G401.6 (cell line): ENCODE measurements at regions not wholly inside any gene's neighbourhood (a gene's known extent, or its start where the extent isn't known, plus 50 kb on each side); places are given as distances from the start of the nearest gene placed in this dataset.

Experiments
- FAIRE-seq: peaks from 2 replicates; lab custom pipeline; 2012; peaks lifted over from hg19 to GRCh38; lab: Jason Lieb, UNC

DNA sequence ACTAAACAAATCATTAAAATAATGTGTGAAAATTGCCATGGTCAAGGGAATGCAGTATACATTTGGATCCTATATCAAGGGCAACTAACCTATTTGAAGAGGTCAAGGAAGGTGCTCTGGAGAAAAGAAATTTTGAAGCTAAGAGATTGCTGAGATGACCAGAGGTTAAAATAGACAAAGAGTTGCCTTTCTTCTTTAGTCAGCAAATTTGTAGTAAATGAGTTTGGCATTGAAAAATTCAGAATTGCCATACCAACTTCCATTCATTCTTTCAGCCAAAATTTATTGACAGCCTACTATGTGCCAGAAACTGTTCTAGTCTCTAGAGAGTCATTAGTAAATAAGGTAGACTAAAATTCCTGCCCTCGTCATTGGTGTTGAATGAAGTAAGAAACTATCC is 396.2 kb downstream of the BCL11A start:
- FAIRE-seq: no peak

DNA sequence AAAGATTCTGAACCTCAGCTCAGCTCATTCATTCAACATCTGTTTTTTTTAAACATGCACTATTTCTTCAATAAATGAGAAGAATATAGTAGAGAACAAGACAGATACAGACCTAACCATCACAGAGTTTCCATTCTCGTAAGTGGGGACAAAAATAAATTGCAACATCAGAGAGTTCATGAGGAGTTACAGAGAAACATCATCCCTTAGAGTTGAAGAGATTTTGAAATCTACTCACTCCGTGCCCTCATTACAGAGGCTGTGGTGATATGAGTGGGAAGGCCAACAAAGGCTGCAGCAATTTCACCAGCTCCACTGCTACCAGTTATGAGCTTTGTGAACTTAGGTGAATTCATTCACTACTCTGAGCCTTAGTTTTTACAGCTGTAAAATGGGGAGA is 399.3 kb downstream of the BCL11A start:
- no peak for FAIRE-seq

DNA sequence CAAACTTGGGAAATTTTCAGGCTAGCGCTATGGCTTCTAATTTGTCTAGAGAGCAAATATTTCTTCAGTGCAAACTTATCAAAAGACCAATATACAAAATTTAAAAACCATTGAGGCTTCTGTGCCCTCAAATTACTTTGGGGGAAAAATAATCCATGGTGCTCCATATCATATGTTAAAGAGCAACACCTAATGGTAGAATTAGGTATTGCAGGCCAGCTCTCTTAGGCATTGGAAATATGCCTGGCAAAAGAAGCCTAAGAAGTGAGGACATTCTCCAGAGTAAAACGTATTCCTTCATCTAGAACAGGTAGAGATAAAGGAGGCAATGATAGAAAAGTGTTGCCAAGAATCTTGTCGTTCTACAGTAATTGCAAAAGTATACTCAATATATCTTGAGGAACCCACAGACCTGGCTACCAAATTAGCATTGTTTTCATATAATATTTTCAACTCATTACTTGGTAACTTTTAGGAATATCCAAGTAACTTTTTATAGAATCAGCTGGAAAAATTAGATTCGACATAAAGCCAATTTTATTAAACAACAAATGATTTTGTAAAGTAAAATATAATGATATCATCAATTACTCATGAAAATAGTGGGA is 401.1 kb downstream of the BCL11A start:
- FAIRE-seq: no peak

DNA sequence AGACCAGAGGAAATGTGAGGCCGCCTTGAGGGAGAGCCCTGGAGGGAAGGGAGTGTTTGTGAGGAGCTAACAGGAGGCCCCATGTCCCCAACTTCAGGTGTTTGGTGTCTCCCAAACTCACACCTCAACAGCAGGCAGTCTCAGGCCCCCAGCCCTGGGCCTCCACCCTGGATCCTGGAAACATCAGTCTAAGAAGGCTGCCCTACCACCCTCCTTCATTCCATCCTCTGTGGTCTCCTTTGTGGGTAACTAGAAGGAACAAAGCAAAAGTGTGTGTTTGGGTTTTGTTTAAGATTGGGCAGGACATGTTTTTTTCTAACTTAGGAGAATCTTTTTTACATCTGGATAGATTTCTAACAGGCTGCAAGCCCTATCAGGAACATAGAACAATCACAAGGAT is 404.3 kb downstream of the BCL11A start:
- no peak for FAIRE-seq

DNA sequence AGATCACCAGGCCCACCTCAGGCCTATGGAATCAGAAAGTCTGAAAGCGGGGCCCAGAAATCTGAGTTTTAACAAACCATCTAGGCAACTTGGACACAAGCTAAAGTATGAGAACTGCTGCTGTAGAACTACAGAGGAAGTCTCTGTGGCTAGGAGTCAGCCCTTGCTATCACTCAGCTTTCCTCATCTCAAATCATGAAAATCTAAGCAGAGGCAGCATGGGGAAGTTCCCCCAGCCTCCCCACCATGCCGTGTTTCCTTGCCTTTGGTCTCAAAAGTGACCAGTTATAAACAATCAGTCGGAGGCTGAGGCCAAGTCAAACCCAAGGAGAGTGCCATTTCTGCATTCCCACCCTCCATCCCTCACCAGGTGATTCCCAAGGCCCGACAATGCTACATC is 404.7 kb downstream of the BCL11A start:
- no peak for FAIRE-seq

DNA sequence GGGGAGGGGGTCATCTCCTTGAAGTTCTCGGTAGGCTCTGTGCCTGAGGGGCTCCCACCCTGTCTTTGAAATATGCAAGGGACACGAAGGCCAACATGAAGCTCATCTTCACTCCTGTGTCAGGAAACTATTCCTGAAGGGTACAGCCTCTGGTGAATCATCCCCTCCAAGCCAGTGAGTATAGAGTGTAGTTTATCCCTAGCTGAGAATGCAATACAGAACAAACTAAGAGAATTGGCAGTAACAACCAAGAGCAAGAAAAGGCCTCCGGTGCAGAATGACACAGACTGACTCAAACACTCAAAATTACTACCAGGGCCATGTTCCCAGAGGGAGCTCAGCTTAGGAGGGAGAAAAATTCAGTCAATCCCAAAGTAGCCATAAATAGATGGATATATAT is 413.3 kb downstream of the BCL11A start:
- no peak for FAIRE-seq

DNA sequence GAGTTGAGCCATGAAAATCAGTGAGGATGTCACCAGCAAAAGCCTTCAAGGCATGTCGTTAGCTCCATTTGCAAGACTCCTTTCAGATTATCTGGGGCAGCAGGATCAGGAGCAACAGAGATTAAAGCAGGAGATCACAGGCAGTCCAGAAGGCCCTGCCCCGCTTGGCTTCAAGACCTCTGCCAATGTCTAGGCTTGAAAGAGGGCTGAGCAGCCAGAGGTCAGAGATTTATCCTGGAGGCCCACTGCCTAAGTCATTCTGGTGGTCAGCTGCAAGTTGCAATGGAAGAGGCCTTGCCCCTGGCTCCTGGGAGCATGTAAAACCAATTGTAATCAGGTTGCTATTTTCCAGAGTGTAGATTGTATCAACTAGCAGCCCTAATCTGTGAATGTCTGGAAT is 416.5 kb downstream of the BCL11A start:
- no peak for FAIRE-seq

DNA sequence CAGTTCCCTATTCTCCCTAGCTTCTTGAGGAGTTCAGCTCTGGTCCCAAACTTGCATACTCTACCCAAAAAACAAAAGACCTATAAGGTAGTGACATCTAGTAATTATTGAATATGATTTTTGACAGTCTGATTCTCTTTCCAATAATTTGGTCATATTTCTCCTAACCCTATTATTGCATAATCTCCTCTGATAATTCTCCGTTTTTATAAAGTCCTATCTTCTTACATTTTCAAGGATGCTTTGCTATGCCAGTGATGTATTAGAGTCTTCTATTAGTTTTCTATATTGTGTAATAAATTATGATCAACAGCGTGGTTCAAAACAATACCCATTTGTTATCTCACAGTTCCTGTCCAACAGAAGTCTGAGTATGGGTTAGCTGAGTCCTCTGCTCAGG is 426.3 kb downstream of the BCL11A start:
- no peak for FAIRE-seq

DNA sequence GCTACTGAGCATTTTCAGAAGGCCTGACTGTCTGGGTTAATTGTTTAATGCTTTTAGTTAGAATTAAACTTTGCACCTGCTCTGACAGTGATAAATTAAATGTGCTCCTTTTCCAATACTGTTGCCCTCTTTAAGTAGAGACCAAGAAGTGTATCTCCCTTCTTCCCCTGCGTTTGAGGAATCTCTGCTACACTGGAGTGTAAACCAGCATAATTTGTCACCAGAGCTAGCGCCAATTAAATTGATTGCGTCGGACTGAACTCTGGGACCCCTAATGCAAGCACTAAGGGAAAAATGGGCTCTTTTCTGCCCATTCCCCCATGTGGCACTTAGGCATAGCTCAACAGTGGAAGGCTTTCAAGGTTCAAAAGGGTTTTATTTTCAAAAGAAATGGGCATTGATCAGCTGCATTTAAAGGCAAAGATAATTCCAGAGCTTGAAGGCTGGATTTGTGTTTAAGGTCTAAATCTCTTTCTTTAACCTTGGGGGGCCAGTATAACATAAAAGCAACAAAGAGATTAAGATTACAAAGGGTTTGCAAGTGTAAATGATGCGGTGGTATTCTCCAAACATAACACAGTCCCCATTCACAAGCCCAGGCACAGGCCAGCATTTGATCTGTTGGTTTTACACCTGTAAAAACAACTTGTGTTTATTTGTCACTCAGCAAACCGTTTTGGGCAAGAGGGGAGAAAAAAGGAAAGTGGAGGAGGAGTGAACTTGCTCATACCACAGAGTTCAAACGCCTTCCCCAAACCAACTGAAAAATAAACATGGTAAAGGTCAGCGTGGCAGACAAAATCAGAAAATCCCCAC is 427.6 kb downstream of the BCL11A start:
- FAIRE-seq: no peak

DNA sequence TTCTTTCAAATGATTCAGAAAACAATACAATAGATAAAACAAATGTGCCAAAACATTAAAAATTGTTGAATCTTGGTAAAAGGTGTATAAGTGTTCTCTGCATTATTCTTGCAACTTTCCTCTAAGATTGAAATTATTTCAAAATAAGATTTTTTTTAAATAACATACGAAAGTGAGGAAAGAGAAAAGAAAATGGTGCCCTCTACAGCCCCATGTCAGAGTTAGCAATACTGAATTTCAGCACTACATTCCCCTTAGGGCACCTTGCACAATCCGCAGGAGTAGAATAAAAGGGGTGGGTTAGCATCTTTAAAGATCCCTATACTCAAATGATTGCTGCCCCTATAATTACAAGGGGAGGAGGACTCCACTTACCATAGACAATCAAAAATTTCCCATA is 433.7 kb downstream of the BCL11A start:
- no peak for FAIRE-seq

DNA sequence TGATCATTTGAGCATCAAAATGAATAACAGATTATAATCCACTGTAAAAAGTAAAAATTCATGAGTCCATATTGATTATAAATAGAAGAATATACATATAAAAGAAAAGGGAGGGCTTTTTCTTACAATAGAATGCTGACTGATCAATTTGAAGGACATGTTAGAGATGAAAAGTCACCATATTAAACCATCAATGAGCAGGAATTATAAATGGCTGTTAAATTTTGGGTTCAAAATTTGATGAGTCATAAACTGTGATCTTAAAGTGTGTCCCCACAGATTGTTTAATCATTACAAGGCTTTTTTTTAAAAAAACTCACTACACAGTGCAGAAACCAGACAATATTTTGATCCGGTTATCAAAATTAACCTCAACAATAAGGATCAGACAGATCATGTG is 434.5 kb downstream of the BCL11A start:
- no peak for FAIRE-seq

DNA sequence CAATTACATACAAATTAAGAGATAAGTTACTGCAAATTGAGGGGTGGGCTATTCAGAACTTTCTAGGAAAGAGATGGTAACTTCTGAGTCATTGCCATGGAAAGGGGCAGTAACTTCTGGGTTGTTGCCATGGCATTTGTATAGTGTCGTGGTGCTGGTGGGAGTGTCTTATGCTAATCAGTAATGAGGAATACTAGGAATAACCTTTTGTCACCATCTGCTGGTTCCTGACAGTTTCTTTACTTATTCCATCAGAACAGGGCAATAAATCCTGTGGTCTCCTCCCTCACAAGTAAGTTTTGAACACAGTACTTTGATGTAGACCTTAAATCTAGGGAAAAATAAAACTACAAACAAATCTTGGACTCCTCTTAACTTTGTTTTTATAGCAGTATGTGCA is 435.4 kb downstream of the BCL11A start:
- FAIRE-seq: no peak

DNA sequence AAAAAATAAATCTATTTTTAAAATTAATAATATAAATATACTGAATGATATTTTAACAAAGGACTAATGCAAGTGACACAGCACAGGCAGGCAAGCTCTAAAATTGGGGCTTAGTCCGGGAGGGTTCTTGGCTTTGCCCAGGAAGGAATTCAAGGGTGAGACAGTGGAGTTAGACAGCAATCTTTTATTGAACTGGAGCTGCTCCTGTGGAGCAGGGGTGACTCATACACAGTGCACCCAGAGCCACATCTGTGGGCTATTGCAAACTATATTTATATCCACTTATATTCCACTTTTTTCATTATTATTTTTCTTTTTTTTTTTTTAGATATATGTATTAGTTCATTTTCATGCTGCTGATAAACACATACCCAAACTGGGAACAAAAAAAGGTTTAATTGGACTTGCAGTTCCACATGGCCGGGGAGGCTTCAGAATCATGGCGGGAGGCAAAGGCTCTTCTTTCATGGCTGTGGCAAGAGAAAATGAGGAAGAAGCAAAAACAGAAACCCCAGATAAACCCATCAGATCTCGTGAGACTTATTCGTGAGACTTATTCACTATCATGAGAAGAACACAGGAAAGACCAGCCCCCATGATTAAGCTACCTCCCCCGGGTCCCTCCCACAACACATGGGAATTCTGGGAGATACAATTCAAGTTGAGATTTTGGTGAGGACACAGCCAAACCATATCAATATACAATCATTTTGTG is 437.1 kb downstream of the BCL11A start:
- FAIRE-seq: no peak

DNA sequence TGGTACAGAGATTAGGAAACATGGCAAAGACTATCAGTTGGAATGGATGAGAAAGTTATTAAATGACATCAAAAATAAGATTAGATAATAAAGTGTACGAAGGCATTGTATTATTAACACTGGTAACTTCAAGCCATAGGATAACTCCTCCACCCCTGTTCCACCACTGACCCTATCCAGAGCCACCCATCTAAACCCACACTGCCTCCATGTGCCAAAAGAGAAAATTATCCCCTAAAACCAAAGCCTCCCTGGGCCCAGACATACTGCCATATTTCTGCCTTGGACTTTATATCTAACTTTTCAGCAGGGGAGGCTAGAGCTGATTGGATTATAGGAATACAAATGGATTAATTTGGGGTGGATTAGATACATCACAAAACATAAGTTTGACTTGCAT is 443.7 kb downstream of the BCL11A start:
- FAIRE-seq: no peak

DNA sequence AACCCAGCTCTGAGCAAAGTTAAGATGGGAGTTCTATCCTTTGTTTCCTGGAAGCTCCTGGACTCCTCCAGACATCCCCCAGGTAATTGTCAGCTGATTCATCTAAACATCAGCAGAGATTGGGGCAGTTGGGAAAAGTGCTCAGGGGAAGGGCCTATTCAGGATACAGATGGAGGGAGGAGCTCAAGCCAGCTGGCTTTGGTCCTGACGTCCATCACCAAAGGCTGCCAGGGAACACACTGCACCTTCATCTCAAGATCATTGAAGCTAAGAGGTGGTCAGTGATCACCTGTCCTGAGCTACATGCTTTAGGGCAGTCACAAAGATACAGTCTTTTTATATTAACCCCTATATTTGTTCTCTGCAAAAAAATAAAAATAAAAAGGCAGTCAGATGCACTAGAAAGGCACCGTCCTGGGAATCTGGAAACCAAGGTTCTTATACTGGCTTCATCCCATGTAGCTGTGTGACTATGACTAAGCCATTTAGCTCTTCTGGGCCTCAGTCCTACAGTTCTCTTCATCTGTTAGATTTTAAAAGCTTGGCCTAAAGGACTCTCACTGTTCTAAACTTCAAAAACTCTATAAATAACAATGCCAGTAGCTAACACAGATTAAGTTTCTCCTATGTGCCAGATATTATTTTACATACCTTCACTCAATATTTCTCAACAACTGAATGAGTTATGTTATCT is 446.5 kb downstream of the BCL11A start:
- no peak for FAIRE-seq

DNA sequence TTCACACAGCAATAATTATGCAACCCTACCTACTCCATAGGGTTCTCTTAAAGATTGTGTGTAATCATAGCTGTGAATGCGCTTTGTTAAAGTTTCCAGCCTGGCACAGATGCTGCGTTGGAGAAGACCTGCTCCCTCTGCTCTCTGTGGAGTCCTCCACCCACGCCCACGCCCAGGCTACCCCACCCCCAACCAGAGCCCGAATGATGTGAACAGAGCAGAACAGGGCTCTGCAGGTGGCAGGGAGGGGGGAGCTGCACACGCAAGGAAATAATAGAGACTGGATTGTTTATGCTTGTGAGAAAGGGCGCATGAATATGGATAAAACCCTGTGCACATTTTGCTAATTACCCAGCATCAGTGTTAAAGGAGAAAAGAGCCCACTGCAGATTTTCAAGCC is 447.5 kb downstream of the BCL11A start:
- FAIRE-seq: no peak

DNA sequence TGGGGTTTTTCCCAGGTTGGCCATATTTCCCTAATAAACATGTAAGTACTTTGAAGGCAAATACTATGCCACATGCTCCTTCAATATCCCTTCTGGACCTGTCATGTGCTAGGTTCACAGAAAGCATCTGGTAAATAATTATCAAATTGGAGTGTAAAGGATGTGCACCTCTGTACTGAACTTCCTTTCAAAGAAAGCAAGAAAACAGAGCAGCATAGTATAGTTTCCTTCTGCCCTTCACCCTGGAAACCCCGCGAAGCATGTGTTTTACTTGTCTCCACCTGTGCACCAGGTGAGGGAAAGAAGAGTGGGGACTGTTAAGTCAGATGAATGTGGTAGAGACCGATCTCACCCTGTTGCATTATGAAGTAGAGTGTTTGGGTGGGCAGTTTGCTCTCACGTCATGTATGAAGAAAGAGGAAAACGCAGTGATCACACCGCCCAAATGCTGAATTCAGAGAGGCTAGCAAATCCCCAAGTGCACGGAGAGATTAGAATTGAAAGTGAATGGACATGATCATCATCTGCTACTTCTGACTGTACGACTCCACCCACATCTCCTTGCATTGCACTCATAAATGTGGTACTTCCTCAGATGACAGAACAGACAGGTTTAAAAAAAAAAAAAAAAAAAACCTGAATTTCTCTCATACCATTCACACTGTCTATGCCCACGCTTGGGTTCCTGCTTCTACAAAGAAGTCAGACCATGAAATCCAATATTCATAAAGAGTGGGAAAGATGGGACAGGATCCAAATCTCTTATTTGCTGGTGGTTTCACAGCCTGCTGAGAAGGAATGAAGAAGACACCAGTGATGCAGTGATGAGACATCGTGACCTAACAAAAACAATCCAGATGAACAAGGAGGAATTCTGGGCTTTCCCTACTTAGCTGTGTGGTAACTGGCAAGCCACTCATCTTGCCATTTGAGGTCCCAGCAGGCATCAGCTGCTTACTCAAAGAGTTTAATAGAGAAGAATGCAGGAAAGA is 448.6 kb downstream of the BCL11A start:
- no peak for FAIRE-seq

DNA sequence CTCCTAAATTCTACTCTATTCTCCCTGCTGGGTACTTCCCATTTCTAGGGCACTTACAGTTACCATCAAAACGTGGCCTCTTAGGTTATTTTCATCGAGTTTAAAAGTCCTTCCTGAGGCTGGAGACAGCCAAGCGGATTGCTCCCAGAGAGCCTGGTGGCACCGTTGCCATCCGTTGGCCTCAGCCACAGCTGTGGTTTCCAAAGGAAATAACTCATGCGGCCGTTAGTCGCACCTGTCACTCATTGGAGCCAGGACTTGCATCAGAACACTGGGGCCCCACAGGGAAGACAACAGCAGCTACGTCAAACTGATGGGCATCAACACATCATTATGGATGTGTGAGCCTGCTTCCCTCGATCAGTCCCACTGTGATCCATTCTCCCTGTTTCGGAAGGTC is 453.4 kb downstream of the BCL11A start:
- no peak for FAIRE-seq

DNA sequence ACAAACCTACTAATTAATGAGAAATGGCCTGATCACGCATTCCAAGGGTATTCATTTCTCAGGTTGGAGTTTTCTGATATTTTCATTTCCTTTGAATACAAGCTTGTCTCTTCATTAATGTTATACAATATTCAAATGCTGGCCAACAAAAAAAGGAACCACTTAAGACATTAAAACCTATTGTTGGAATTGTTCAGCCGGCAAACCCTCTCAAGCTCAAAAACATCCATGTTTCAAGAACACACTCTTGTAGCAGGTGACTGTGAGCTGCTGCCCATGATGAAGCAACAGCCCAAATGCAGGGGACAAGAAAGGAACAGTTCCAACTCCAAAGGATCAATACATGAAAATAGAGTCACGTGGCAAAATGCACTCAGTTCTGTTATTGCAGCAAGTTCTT is 454.5 kb downstream of the BCL11A start:
- no peak for FAIRE-seq

DNA sequence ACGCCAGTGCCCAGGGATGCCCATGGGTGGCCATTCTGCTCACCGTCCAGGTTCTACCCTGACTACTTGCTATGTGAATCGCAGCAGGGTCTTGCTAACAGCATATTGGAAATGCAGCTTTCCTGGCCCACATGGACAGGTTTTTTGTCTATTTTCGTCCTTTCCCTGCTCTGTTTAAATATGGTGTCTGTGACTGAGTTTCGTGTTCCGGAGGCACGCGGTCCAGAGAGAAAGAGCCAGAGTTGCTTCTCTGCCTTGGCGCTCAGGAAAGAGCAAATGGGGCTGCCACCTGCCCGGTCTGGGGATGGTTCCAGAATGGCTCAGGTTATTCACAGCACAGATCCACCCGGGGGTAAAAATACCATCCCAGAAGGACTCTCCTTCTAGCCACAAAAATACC is 456.2 kb downstream of the BCL11A start:
- FAIRE-seq: no peak

DNA sequence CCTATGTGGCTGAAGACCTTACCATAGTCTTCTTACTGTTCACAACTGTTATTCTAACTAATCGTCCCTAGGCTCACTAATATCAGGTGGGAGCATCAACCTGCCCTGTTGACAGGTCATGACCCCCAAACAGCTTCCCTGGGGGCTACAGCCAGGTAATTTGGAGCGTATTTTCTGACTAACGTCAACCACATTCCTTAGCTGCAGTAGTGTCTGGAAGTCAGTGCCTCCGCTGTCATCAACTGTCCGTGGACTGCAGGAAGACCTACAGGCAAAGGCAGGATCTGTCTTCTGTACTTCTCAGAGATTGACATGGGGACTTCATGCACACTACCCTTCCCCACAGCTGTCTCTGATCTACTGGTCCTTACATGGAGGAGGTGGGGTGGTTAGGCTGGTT is 456.9 kb downstream of the BCL11A start:
- no peak for FAIRE-seq

DNA sequence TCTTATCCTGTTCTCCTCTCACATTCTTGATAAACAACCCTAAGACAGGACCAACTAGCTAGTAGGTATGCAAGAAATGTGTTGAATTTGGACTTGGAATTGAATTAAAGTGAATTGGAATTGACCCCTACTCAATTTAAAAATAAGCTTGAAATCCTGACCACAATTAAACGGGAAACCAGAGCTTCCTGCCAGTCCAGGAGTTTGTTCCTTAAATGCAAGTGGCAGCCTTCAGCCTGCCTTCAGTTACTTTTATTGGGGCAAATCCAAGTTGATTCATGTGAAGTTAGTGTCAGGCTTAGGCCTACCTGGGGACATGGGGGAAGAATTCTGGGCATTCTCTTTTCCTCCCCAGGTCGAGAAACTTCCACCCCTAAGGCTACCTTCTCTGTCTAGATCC is 457.6 kb downstream of the BCL11A start:
- FAIRE-seq: no peak
